ENCODE measurements at regions not wholly inside any gene's neighbourhood (a gene's known extent, or its start where the extent isn't known, plus 50 kb on each side); places are given as distances from the start of the nearest gene placed in this dataset.

DNA sequence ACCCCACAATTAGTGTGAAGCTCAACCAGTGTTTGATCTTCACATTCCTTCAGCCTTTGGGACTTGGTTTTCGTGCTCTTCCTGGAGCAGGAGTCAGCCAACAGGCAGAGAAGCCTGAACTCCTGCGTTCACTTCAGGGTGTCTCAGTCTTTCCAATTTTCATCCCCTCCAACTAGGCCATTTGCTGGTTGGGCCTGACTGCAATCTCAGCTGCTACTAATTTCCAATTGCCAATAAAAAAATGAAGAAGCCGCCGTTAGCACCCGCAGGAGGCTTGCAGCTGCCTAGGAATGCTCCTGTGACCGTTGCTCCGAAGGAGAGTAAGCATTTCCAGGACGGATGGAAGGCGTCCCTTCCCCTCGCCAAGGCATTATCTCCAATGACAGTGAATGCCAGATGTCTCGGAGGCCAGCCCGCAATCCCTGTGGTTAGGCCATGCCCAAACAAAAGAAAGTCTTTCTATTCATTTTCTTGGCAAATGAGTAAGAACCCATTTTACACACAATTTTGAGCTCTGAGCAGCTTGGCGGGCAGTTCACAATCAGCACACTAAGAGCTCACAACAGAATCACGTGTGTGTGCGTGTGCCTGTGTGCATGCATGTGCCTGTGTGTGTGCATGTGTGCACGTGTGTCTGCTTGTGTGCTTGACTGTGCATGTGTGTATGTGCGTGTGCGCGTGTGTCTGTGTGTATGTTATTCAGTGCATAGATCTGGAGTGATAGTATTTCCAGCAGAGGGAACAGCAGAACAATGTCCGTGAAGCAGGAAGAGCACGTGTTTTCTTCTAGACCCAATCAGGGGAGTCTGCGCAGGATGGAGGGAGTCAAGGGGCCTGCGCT, 301.2 kb downstream of the SMOC2 start:
- TF ChIP-seq CTCF (conservative IDR thresholded peaks at IDR 0.05) (no peak), ZFX (IDR thresholded peaks at IDR 0.05) (no peak)
